Loucy (cell line): ENCODE measurements at regions not wholly inside any gene's neighbourhood (a gene's known extent, or its start where the extent isn't known, plus 50 kb on each side); places are given as distances from the start of the nearest gene placed in this dataset.

ENCODE experiments used
- H2AFZ ChIP-seq: fragments of 200-600 bp; sonication (generic); 2 replicates; pipeline ENCODE4 v1.6.0; 2016; ENCODE audit warnings: antibody characterized with exemption, mild to moderate bottlenecking, low read length, moderate library complexity
- H3F3A ChIP-seq: fragments of 200-600 bp; 2 replicates; pipeline ENCODE4 v1.6.0; 2016; ENCODE audit warnings: antibody characterized with exemption, low read depth, mild to moderate bottlenecking
- H3K27me3 ChIP-seq: fragments of 200-600 bp; sonication (generic); 2 replicates; pipeline ENCODE4 v1.6.1; 2014; ENCODE audit warnings: low read length, mild to moderate bottlenecking; ENCODE audit not compliant: insufficient read depth, poor library complexity, severe bottlenecking
- H3K36me3 ChIP-seq: fragments of 200-600 bp; sonication (generic); 2 replicates; pipeline ENCODE4 v1.6.1; 2016; ENCODE audit warnings: low read length; ENCODE audit not compliant: insufficient read depth
- H3K4me1 ChIP-seq: fragments of 200-600 bp; sonication (generic); 2 replicates; pipeline ENCODE4 v1.5.1; 2014; ENCODE audit warnings: low read length, mild to moderate bottlenecking; ENCODE audit not compliant: insufficient read depth, poor library complexity, severe bottlenecking
- H3K4me2 ChIP-seq: fragments of 200-600 bp; sonication (generic); 2 replicates; pipeline ENCODE4 v1.6.0; 2014; ENCODE audit warnings: antibody characterized with exemption, low read length, low read depth, mild to moderate bottlenecking; ENCODE audit not compliant: poor library complexity, severe bottlenecking
- H3K4me3 ChIP-seq: fragments of 200-600 bp; sonication (generic); 2 replicates; pipeline ENCODE4 v1.5.1; 2014; ENCODE audit warnings: low read length, mild to moderate bottlenecking, mixed read lengths; ENCODE audit not compliant: poor library complexity, severe bottlenecking
- H3K79me2 ChIP-seq: fragments of 200-600 bp; sonication (generic); 2 replicates; pipeline ENCODE4 v1.6.1; 2014; ENCODE audit warnings: low read length; ENCODE audit not compliant: insufficient read depth
- H3K9ac ChIP-seq: fragments of 200-600 bp; sonication (generic); 2 replicates; pipeline ENCODE4 v1.6.0; 2014; ENCODE audit warnings: mild to moderate bottlenecking, low read depth, low read length, moderate library complexity; ENCODE audit not compliant: poor library complexity, severe bottlenecking
- H3K9me2 ChIP-seq: fragments of 200-600 bp; sonication (generic); replicated peaks from 2 replicates; pipeline ENCODE4 v1.6.1; 2016; ENCODE audit warnings: low read depth, low read length, mixed read lengths
- H3K9me3 ChIP-seq: fragments of 200-600 bp; sonication (generic); 2 replicates; pipeline ENCODE4 v1.6.1; 2014; ENCODE audit warnings: mild to moderate bottlenecking, antibody characterized with exemption, low read length, low read depth; ENCODE audit not compliant: insufficient read depth
- H4K20me1 ChIP-seq: fragments of 200-600 bp; sonication (generic); 2 replicates; pipeline ENCODE4 v1.6.0; 2014; ENCODE audit warnings: antibody characterized with exemption, low read length, mild to moderate bottlenecking; ENCODE audit not compliant: insufficient read depth, poor library complexity, severe bottlenecking
- CTCF ChIP-seq: fragments of 200-600 bp; sonication (generic); conservative IDR thresholded peaks from 2 replicates; pipeline ENCODE4 v1.5.1; 2014; ENCODE audit warnings: mild to moderate bottlenecking, antibody characterized with exemption, low read length
- EZH2phosphoT487 ChIP-seq: fragments of 200-600 bp; IDR thresholded peaks from 2 replicates; pipeline ENCODE4 v1.6.1; 2018; ENCODE audit warnings: antibody characterized with exemption, mild to moderate bottlenecking, moderate library complexity, borderline replicate concordance

- no peak overlapping the region for H3K9ac ChIP-seq
- H3K36me3 ChIP-seq: no peaks in the 10 kb centered on the region
- no peaks in the 10 kb centered on the region for H3K4me1 ChIP-seq
- H4K20me1 ChIP-seq: no peaks in the 10 kb centered on the region
- H3K79me2 ChIP-seq: no peaks in the 10 kb centered on the region
- H3K27me3 ChIP-seq: no peaks in the 10 kb centered on the region
- no peaks in the 10 kb centered on the region for H3K9me2 ChIP-seq
- no peak overlapping the region for H2AFZ ChIP-seq
- no peak overlapping the region for H3K4me3 ChIP-seq
- H3K4me2 ChIP-seq: no peak overlapping the region
- H3F3A ChIP-seq: no peaks in the 10 kb centered on the region
- no peak for TF ChIP-seq CTCF
- no peak for TF ChIP-seq EZH2phosphoT487
- no peaks in the 10 kb centered on the region for H3K9me3 ChIP-seq
Observed at GRCh38 chr5:125222597-125223240, 476.3 kb upstream of the ZNF608 start.

DNA sequence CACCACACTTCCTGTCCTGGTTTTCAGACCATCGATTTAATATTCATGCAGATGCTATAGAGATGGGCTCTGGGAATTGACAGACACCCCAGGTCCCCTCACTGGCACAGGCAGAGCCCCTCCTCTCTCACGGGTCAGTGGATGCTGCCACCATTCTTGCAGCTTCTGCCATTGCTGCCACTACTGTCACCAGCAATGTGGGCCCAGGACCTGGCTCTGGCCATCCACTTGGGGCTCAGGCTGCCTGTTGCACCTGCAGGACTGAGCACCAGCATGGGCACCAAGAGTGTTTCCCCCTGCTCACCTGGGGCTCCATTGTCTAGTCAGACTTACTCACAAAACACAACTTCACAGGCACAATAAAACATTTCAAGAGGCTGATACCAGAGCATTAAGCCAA lies 479.0 kb upstream of the ZNF608 start:
- H3K36me3 ChIP-seq: no peaks in the 10 kb centered on the region
- no peak overlapping the region for H3K9ac ChIP-seq
- no peaks in the 10 kb centered on the region for H4K20me1 ChIP-seq
- TF ChIP-seq CTCF (no peak), EZH2phosphoT487 (no peak)
- H3K9me3 ChIP-seq: no peaks in the 10 kb centered on the region
- H3K79me2 ChIP-seq: no peaks in the 10 kb centered on the region
- no peak overlapping the region for H3K4me3 ChIP-seq
- no peaks in the 10 kb centered on the region for H3F3A ChIP-seq
- no peaks in the 10 kb centered on the region for H3K27me3 ChIP-seq
- no peak overlapping the region for H3K4me2 ChIP-seq
- no peak overlapping the region for H2AFZ ChIP-seq
- no peaks in the 10 kb centered on the region for H3K4me1 ChIP-seq
- H3K9me2 ChIP-seq: no peaks in the 10 kb centered on the region

DNA sequence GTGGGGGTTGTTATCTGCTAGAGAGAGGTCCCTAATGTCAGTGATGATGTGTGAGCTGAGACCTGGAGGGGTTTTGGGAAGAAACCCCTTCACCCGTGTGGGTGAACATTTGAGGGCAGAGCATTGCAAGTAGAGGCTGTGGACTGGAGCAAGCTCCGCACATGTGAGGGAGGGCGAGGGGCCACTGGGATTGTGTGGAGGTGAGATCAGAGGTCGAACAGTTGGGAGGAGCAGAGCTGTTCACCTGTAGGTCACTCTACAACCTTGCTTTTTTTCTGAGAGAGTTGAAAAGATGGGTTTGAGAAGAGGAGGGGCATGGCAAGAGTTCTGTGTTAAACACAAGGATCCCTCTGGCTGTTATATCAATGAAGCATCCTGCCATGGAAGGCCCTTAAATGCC lies 480.4 kb upstream of the ZNF608 start:
- Histone ChIP-seq H3K4me3 (no peak overlapping the region), H3F3A (no peaks in the 10 kb centered on the region), H3K9me2 (no peaks in the 10 kb centered on the region), H3K4me1 (no peaks in the 10 kb centered on the region), H3K27me3 (no peaks in the 10 kb centered on the region), H3K79me2 (no peaks in the 10 kb centered on the region), H3K4me2 (no peak overlapping the region), H2AFZ (no peak overlapping the region), H3K36me3 (no peaks in the 10 kb centered on the region), H3K9me3 (no peaks in the 10 kb centered on the region), H4K20me1 (no peaks in the 10 kb centered on the region), H3K9ac (no peak overlapping the region)
- TF ChIP-seq CTCF (no peak), EZH2phosphoT487 (no peak)
